GM10248 (cell line): ENCODE measurements at regions not wholly inside any gene's neighbourhood (a gene's known extent, or its start where the extent isn't known, plus 50 kb on each side); places are given as distances from the start of the nearest gene placed in this dataset.

Experiments used
- CTCF ChIA-PET: fragments of 300-600 bp; sonication (Branson Sonifier 250); formaldehyde crosslinking; extraction: SDS; loops from one replicate; lab custom pipeline; 2021; ENCODE audit warnings: antibody characterized with exemption; lab: Yijun Ruan, JAX
- POLR2A ChIA-PET: fragments of 350-650 bp; sonication (Branson Sonifier 250); formaldehyde crosslinking; extraction: SDS; loops from one replicate; lab custom pipeline; 2020; ENCODE audit warnings: antibody characterized with exemption; lab: Yijun Ruan, JAX
- DNase-seq: peaks from one replicate; pipeline ENCODE4 v3.0.0; 2012; ENCODE audit errors: extremely low spot score
- TF ChIP-seq, protein P1 (sequence below): IDR thresholded peaks from 2 replicates; pipeline ENCODE4 v1.5.1; 2012; ENCODE audit warnings: mild to moderate bottlenecking, low read depth; ENCODE audit errors: extremely low read depth, missing control alignments, control extremely low read depth

DNA sequence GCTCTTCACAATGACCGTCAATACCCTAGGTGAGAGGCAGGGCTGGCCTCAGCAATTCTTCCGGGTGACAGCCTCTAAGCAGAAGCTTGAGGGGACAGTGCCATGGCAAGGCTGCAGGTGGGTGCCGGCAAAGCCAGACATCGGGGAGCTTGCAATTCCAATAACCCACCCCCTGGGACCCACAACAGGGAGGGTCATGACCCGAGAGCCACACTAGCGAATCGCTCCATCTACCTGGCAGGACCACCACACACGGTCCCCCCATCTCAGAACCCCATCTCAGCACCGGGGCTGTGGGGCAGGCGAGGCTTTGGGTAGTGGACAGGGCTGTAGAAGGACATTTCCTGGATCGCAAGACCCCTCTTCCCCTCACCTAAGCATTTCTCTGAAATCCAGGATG, 177.2 kb downstream of the ACKR3 start:
- POLR2A ChIA-PET, result no interaction called here
- CTCF ChIA-PET, result no interaction called here

DNA sequence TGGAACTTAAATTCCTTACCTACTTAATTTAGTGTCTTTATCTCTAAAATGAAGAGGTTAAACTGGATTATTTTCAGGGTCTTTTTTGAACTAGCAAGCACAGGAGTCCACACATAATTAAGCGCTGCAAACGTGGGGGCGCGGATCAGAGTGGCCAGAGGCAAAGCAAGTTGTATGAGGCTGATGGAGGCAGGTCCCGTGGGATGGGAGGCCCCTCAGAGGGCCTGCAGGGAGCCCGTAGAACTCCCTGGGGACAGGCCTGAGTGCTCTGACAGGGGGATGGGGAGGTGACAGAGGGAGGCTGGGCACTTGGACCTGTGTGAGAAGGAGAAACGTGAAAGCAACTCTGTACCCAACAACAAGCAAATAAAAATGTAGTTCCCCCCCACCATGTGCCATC, 177.8 kb downstream of the ACKR3 start:
- DNase-seq, result no peak
- TF ChIP-seq, protein P1, sequence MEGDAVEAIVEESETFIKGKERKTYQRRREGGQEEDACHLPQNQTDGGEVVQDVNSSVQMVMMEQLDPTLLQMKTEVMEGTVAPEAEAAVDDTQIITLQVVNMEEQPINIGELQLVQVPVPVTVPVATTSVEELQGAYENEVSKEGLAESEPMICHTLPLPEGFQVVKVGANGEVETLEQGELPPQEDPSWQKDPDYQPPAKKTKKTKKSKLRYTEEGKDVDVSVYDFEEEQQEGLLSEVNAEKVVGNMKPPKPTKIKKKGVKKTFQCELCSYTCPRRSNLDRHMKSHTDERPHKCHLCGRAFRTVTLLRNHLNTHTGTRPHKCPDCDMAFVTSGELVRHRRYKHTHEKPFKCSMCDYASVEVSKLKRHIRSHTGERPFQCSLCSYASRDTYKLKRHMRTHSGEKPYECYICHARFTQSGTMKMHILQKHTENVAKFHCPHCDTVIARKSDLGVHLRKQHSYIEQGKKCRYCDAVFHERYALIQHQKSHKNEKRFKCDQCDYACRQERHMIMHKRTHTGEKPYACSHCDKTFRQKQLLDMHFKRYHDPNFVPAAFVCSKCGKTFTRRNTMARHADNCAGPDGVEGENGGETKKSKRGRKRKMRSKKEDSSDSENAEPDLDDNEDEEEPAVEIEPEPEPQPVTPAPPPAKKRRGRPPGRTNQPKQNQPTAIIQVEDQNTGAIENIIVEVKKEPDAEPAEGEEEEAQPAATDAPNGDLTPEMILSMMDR, result no peak
- ChIA-PET CTCF (no interaction called here), POLR2A (no interaction called here)

More for the DNA sequence above, 177.2 kb downstream of the ACKR3 start:
- DNase-seq, result no peak
- TF ChIP-seq, protein P1, result no peak

DNA sequence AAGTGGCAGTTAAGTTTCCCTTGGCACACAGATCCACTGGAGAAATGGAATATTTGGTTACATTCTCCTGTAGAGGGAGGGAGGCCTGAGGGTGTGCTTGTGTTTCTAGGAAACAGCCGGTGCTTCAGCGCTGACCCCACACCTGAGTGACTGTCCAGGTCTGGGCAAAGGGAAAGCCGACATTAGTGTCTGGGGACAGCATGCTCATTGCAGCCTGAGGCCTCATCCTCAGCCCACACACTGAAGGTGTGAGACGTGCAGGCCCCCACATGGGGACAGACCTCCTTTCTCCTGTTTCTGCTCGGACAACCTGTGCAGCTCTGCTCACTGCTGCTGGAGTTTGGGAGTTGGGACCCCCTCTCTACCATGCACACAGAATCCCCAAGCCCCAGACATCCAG, 178.3 kb downstream of the ACKR3 start:
- no peak for DNase-seq
- ChIA-PET POLR2A (no interaction called here), CTCF (no interaction called here)
- TF ChIP-seq, protein P1, result no peak

DNA sequence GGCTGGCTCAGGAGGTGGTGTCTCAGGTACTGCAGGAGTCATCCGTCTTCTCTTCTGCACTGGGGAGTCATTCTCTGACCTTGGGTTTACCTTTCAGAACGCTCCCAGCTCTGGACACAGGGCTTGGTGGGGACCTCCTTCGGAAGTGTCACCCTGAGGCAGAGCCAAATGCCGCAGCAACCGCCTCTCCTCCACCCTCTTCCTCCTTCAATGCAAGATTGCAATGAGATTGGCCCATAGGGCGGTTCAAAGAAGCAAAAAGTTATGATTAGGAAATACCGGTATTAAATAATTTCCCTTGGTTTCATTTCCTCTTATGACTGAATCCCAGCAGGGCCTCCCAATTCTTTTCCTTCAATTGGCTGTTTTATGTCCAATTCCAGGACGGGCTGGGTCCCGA, 178.8 kb downstream of the ACKR3 start:
- POLR2A ChIA-PET, result no interaction called here
- TF ChIP-seq, protein P1, result no peak
- CTCF ChIA-PET, result no interaction called here
- no peak for DNase-seq

DNA sequence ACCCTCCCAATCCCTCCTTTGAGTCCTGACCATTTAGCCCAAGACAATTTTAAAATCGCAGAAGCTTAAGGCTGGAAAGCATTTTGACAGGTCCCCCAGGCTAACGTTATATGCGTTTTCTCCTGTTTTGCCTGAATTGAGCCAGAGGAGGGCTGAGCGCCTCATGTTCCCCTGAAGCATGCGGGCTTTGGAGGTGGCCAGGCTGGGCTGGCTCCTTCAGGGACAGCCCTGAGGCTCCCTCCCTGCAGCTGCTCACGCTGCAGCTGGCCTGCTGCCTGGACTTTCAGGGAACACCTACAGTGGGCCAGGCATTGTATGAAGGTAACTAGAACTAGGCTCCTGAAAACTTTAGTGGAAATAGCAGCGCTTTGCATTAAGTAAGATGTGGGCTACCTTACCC, 179.2 kb downstream of the ACKR3 start:
- ChIA-PET CTCF (no interaction called here), POLR2A (no interaction called here)
- DNase-seq, result no peak
- TF ChIP-seq, protein P1, result no peak

DNA sequence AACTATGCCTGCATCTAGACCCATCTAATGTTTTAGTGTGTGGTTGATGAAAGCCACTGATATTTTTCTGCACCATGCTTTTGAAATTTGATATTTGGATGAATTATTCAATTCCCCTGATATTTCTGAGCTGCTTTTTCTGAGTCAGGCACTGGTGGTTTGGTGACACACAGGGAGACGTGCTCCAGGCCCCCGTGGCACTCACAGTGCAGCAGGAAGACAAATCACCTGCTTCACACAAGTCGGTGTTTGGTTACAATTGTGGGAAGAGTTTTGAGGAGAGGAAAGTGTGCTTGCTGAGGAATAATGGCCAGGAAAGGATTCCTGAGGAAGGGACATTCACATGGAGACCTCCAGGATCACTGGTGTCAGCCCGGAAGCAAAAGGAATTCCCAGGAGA, 179.7 kb downstream of the ACKR3 start:
- CTCF ChIA-PET, result no interaction called here
- TF ChIP-seq, protein P1, result no peak
- POLR2A ChIA-PET, result no interaction called here
- DNase-seq, result no peak

DNA sequence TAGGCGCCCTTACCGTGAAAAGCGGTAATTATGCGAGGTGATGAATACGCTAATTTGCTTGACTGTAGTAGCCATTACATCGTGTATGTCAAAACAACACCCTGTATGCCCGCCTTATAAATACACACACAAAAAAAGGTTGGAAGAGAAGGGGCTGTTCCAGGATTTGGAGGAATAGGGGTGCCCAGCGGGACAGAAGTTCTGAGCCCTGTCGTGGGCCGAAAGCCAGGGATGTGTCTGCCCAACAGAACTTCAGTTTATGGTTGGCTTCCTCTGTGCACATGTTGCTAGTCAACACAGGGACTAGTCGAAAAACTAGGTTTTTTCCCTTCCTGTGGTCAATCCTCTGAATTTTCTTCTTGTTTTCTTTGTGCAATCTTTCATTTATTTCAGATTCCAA, 182.5 kb downstream of the ACKR3 start:
- TF ChIP-seq, protein P1, result no peak
- POLR2A ChIA-PET, result no interaction called here
- DNase-seq, result no peak
- CTCF ChIA-PET, result no interaction called here
